NCI-H2029 treated with DMSO at 0.1 percent for 48 hours (cell line): ENCODE measurements at regions not wholly inside any gene's neighbourhood (a gene's known extent, or its start where the extent isn't known, plus 50 kb on each side); places are given as distances from the start of the nearest gene placed in this dataset.

Experiments
- DNase-seq: peaks from one replicate; lab custom pipeline; 2025; lab: John Stamatoyannopoulos, UW

DNA sequence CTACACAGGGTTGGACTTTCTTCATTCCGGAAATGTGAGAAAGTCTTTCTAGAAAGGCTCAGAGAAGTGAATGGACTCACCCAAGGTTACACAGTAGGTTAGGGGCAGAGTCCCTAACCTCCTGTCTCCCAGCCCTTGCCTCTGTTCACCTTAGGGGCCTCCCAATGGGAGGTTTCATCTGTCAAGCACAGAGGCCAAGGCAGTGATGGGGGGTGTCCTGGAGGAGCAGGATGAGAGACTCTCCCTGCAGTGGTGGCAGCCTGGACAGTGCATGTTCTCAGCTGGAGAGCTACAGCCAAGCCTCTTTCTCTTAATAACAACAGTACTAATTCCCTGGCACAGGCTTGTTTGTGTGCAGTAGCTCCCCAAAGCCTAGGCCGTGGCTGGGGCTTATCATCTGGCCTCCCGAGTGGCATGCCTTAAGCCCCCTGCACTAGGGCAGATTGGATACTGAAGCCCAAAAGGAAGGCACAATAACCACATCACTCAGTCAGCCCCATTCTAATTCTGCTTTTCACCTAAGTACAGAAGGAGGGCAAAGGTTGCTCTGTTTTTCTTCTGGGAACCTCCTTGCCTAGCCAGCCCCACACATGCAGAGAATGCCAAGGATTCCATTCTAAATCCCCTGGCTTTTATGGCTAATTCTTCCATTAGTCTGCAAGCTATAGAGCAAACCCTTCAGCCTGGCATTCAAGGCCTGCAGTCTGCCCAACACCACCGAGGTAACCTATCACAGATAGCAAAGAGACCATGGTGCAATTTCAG, 50.2 kb upstream of the XPA start:
- DNase-seq, result no peak

GRCh38 chr9:97748525-97748924, 51.4 kb upstream of the XPA start:
- DNase-seq, result no peak

- DNase-seq, result no peak
These were observed 52.8 kb upstream of the XPA start for GRCh38 chr9:97749928-97750327.

GRCh38 chr9:97751531-97751930, 54.4 kb upstream of the XPA start:
- DNase-seq, result no peak

- DNase-seq, result no peak
These were observed 55.1 kb upstream of the XPA start for GRCh38 chr9:97752274-97752673.

- DNase-seq, result no peak
These were observed 56.2 kb upstream of the XPA start for GRCh38 chr9:97753364-97753763.

GRCh38 chr9:97753975-97754374, 56.8 kb upstream of the XPA start:
- DNase-seq, result no peak

DNA sequence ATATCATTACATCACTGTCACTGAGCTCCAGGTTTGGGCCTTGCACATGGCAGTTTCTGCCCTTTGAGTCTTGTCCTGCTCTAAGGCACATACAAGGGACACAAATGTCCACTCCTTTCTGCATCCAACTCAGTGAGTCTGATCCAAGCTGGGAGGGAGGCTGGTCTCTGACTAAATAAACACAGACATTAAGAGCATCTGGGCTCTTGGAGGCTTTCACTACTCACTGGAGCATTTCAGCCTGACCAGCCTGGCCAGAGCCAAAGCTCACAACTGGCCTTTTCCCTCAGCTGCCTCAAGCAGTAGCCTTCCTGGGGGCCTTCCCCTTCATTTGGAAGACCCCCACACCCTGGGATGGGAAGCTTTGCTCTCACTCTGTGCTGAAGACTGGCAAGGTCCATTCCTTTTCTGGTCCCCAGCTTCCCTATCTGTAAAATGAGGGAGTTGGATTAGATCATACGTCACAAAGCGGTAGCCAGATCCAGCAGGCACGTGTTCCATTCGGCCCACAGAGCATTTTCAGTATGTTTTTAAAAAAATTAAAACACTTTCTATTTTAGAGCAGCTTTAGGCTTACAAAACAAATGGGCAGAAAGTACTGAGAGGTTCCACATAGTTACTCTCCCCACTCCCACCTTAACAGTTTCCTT, 58.6 kb upstream of the XPA start:
- DNase-seq, result no peak

GRCh38 chr9:97756991-97757390, 59.9 kb upstream of the XPA start:
- DNase-seq, result no peak

DNA sequence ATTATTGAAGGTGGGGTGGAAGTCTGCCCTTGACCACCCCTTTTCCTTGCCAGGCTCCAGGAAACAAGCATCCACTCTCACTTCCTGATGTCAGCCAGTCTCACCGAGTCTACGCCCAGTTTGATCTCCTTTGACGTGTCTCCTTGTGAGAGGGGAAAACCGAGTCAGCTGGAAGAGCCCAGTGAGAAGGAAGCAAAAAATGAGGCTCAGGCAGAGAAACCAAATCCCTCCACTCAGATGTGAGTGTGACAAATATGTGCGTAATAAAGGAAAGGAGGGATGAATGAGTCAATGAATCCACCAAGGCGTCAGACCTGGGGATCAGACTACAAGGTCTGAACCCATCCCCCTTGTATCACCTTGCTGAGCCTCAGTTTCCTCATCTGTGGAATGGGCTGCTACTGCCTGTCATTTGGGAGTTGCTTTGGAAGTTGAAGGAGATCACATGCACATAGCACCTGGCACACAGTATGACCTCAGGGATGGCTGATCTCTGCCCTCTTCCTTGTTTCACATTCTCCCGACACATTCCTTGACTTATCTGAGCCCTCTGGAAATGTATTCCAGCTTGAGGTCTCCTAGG, 61.3 kb upstream of the XPA start:
- DNase-seq, result no peak

- no peak for DNase-seq
These were observed 62.6 kb upstream of the XPA start for GRCh38 chr9:97759581-97760288.

- no peak for DNase-seq
These were observed 64.0 kb upstream of the XPA start for GRCh38 chr9:97761056-97761598.

DNA sequence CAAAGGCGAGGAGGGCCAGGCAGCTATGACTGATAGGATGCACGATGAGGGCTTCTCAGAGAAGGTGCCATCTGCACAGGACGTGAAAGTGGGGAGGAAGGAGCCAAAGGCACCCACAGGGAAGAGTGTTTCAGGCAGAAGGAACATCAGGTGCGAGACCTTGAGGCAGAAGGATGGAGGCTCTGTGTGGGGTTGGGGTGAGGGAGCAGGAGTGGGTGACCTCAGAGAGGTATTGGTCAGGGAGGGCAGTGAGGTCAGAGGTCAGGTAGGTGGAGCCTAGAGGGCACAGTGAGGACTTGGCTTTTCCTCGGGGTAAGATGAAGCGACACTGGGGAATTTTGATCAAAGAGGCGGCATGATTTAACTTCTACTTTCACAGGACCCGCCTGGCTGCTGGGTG, 64.7 kb upstream of the XPA start:
- DNase-seq, result no peak

GRCh38 chr9:97763874-97764273, 66.7 kb upstream of the XPA start:
- no peak for DNase-seq

DNA sequence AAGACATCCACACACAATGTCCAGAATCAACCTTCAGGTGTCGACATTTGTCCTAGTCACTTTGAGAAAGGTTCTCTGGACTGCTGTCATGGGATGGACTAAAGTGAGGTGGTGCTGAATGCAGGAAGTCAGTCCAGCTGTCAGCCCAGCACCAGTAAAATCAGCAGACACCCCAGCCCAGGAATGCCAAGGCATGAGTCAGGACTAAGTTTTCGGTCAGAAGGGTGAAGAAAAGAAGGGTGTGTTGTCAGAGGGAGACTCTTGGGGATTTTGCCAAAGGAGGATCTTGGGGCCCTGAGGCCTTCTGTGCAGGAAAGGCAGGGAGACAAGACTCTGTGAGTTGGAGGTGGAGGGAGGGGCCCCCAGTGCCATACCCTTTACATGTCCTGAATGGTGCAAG, 69.0 kb upstream of the XPA start:
- DNase-seq, result no peak

- DNase-seq, result no peak
These were observed 69.5 kb upstream of the XPA start for GRCh38 chr9:97766610-97767009.

DNA sequence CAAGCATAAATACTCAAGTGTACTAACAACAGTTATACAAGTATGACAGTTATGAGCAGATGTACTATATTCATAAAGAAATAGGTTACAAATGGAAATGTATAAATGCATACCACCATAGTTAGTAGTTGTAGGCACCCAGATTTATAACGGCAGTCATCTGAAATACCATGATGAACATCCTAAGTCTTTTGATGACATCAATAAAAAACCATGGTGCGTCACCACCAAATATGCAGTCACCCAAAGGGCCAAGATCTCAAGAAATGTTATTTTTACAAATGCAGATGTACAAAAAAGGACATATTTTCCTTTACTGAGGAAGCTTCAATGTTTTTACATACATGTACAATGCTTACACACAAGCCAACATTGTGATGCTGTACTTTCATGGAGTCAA, 70.8 kb upstream of the XPA start:
- DNase-seq, result no peak

- no peak for DNase-seq
These were observed 71.6 kb upstream of the XPA start for GRCh38 chr9:97768746-97769145.

DNA sequence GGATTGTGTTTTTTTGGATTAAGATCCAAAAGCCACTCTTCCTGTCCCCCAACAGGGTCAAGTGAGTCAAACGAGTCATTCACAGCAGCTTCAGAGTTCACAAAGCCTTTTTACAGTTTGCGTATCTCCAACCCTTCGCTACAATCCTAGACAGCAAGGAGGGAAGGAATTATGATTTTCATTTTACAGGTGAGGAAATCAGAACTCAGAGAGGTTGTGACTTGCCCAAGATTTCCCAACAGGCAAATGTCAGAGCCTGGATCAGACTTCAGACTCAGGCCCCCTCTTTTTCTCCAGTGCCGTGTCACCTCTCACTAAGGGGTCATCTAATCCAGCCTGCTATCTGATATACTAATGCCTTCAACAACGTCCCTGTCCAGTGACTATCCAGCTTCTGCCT, 72.1 kb upstream of the XPA start:
- no peak for DNase-seq

DNA sequence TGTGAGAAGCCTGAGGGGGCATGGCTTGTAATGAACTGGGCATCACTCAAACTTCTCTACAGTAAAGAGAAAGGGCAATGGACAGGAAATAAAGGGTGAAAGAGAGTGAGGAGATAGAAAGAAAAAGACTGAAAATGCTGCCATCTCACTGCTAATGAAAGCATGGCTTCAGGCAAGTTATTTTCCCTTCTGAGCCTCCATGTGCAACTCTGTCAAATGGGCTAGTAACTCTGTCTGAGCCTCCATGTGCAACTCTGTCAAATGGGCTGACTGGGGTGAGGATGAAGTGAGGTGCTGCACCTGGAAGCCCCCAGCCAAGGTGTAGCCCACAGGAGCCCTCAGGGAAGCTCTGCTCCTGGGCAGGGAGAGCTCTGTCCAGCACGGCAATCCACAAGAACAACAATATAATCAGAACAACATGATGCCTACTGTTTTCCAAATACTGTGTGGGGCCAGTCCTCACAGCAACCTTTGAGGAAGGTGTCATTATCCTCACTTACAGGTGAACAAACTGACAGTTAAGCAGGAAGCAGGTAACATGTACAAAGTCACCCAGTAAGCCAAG, 73.8 kb upstream of the XPA start:
- no peak for DNase-seq

- no peak for DNase-seq
These were observed 74.5 kb upstream of the XPA start for GRCh38 chr9:97771641-97772040.

- no peak for DNase-seq
These were observed 75.0 kb upstream of the XPA start for GRCh38 chr9:97772145-97772544.
